ENCODE measurements at regions not wholly inside any gene's neighbourhood (a gene's known extent, or its start where the extent isn't known, plus 50 kb on each side); places are given as distances from the start of the nearest gene placed in this dataset.
A peak's percentile ranks its signal among the peaks of the same experiment; 100 is the strongest.

DNA sequence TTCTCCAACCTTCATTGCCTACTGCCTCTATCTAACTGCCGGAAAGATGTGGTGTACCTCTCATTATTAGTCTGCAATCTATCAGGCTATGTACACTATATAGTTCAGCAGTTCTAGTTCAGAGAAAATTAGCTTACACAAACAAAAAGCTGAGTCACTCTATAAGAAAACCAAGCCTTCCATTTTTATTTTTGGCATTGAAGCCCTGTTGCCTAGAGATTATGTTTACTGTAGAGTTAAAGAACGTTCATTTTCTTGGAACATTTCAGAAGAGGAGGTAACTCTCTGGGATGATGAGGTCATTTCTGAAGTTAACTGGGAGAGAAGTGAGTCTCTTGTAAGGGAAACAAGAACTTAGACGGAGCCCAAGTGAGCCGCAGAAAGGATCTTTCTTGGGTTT, 133.5 kb downstream of the FAM124B start:
- Histone ChIP-seq H3K36me3 (ENCODE audit: control insufficient read depth, insufficient read depth, low read length) (no peaks in the 10 kb centered on the region), H3K9me3 (ENCODE audit: control insufficient read depth, insufficient read depth, low read length) (no peaks in the 10 kb centered on the region), H3K27ac (ENCODE audit: low read depth, low read length) (no peak overlapping the region), H3K27me3 (ENCODE audit: control insufficient read depth, insufficient read depth, low read length) (no peaks in the 10 kb centered on the region), H3K4me1 (ENCODE audit: control insufficient read depth, insufficient read depth, low read length) (no peaks in the 10 kb centered on the region), H3K4me3 (ENCODE audit: low read depth, low read length) (no peak overlapping the region)
- peak in 1 of 6 donors; percentile 45 for DNase-seq (ENCODE audit: low read depth in 4 of 6, low spot score in 6 of 6)
- 47% methylated on average over 2 of the region's 4 CpGs for whole genome bisulfite sequencing (ENCODE audit: insufficient coverage)

DNA sequence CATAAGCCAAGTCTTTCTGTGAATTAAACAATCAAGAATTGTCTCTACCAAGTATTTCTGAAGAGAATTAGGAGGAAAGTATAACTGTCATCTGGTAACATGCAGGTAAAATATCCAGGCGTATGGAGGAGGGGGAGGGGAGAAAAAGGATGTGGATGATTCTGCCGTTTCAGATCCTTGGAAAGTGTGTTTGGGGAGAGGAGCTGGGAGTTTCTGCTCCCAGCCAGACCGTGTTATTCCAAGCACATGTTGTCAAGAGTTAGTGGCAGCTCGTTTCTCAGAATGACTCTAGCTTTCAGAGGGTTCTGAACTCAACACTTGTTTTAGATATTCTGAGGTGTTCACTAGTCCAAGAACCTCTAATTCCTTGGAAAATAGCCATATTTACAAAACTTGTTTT, 137.6 kb downstream of the FAM124B start:
- Histone ChIP-seq H3K4me3 (ENCODE audit: low read depth, low read length) (no peak overlapping the region), H3K27me3 (ENCODE audit: control insufficient read depth, insufficient read depth, low read length) (no peaks in the 10 kb centered on the region), H3K27ac (ENCODE audit: low read depth, low read length) (no peak overlapping the region), H3K9me3 (ENCODE audit: control insufficient read depth, insufficient read depth, low read length) (no peaks in the 10 kb centered on the region), H3K36me3 (ENCODE audit: control insufficient read depth, insufficient read depth, low read length) (no peaks in the 10 kb centered on the region), H3K4me1 (ENCODE audit: control insufficient read depth, insufficient read depth, low read length) (no peaks in the 10 kb centered on the region)
- no peak for DNase-seq (ENCODE audit: low read depth in 4 of 6, low spot score in 6 of 6)
- 52% methylated on average over 4 of the region's 4 CpGs for WGBS (ENCODE audit: insufficient coverage)

DNA sequence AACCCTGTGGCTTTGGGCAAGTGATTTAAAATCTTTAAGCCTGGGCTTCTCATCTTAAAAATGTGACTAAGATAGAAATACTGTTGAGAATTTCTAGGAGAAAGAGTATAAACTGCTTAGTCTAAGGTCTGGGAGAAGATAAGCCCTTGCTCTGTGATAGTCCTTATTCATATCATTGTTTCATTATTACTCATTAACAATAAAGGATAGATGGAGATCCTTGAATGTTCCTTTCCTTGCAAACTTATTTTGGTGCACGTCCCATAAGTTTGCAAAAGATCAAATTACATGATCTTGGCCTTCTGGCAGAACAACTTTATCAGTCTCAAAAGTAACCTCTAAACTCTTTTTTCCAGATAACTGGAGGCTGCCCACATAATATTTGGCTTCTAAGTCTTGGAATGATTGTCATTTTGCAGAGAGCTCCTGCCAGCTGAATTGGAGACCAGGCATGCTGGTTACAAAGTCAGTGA, 138.3 kb downstream of the FAM124B start:
- Histone ChIP-seq H3K4me3 (ENCODE audit: low read depth, low read length) (no peak overlapping the region), H3K4me1 (ENCODE audit: control insufficient read depth, insufficient read depth, low read length) (no peaks in the 10 kb centered on the region), H3K27ac (ENCODE audit: low read depth, low read length) (no peak overlapping the region), H3K27me3 (ENCODE audit: control insufficient read depth, insufficient read depth, low read length) (no peaks in the 10 kb centered on the region), H3K36me3 (ENCODE audit: control insufficient read depth, insufficient read depth, low read length) (no peaks in the 10 kb centered on the region), H3K9me3 (ENCODE audit: control insufficient read depth, insufficient read depth, low read length) (no peaks in the 10 kb centered on the region)
- 50% methylated on average over 1 of the region's 1 CpG for WGBS (ENCODE audit: insufficient coverage)
- DNase-seq (ENCODE audit: low read depth in 4 of 6, low spot score in 6 of 6) = no peak

DNA sequence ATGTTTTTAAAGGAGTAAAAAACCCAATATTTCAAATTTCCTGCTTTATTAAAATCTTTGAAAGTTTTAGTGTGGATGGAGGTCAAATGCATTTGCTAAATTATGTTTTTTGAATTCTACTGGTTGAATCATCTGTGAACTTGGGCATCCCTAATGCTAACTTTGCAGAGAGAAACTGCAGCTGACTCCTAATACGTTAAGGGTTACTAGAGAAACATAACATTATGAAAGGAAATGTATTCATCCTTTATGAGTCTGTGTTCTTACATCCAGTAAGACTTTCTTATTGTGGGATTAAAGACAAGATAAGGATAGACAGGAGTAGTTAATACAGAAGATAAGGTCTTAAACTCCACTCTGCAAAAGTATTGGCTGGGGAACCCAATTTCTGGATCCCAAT, 140.6 kb downstream of the FAM124B start:
- no peaks in the 10 kb centered on the region for H3K27me3 ChIP-seq (ENCODE audit: control insufficient read depth, insufficient read depth, low read length)
- H3K4me1 ChIP-seq (ENCODE audit: control insufficient read depth, insufficient read depth, low read length) = no peaks in the 10 kb centered on the region
- H3K27ac ChIP-seq (ENCODE audit: low read depth, low read length) = no peak overlapping the region
- no peak for DNase-seq (ENCODE audit: low read depth in 4 of 6, low spot score in 6 of 6)
- no peaks in the 10 kb centered on the region for H3K36me3 ChIP-seq (ENCODE audit: control insufficient read depth, insufficient read depth, low read length)
- WGBS (ENCODE audit: insufficient coverage) = no CpG with 5 or more reads among the region's 1 CpG
- H3K9me3 ChIP-seq (ENCODE audit: control insufficient read depth, insufficient read depth, low read length) = no peaks in the 10 kb centered on the region
- no peak overlapping the region for H3K4me3 ChIP-seq (ENCODE audit: low read depth, low read length)

DNA sequence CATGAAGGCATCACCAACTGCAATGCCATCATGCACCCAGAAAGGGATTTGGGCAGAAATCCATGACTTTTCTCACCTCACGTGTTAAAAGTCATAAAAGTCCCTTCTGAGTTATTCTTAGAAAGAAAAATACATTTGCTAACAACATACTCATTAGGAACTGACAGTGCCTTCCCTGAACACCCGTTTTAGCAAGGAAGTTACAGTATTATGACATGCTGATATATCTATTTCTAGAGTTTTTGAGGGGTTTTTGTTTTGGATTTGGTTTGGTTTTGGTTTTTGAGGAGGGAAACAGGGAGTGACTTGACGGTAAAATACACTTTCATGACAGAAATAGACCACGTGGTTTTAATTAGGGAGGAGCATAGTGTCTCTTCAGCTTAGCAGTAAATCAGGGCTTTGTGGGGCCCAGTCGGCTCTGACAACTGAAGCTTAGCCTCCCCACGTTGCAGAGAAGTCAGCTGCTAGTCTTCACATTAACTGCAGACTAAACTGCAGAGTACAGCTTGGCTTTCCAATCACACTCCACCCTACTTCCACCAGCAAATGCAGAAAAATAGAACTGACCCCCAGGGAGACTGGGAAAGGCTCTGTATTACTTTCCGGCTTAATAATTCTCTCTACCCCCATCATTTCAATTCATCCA, 141.4 kb downstream of the FAM124B start:
- no peaks in the 10 kb centered on the region for H3K9me3 ChIP-seq (ENCODE audit: control insufficient read depth, insufficient read depth, low read length)
- H3K27ac ChIP-seq (ENCODE audit: low read depth, low read length) = no peak overlapping the region
- DNase-seq (ENCODE audit: low read depth in 4 of 6, low spot score in 6 of 6) = peak in 2 of 6 donors; percentile 51 to 59
- WGBS (ENCODE audit: insufficient coverage) = 13% methylated on average over 4 of the region's 7 CpGs
- no peaks in the 10 kb centered on the region for H3K36me3 ChIP-seq (ENCODE audit: control insufficient read depth, insufficient read depth, low read length)
- no peak overlapping the region for H3K4me3 ChIP-seq (ENCODE audit: low read depth, low read length)
- H3K4me1 ChIP-seq (ENCODE audit: control insufficient read depth, insufficient read depth, low read length) = no peaks in the 10 kb centered on the region
- H3K27me3 ChIP-seq (ENCODE audit: control insufficient read depth, insufficient read depth, low read length) = no peaks in the 10 kb centered on the region

DNA sequence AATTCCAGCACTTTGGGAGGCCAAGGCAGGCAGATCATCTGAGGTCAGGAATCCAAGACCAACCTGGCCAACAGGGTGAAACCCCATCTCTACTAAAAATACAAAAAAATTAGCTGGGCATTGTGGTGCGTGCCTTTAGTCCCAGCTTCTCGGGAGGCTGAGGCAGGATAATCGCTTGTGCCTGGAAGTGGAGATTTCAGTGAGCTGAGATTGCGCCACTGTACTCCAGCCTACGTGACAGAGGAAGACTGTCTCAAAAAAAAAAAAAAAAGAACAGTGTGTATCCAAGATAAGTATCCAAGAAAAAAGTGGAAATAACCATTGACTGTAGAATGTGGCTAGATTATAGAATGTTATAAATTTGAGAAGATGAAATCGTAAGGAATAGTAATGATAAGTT, 142.1 kb downstream of the FAM124B start:
- Histone ChIP-seq H3K4me1 (ENCODE audit: control insufficient read depth, insufficient read depth, low read length) (no peaks in the 10 kb centered on the region), H3K9me3 (ENCODE audit: control insufficient read depth, insufficient read depth, low read length) (no peaks in the 10 kb centered on the region), H3K27ac (ENCODE audit: low read depth, low read length) (no peak overlapping the region), H3K4me3 (ENCODE audit: low read depth, low read length) (no peak overlapping the region), H3K27me3 (ENCODE audit: control insufficient read depth, insufficient read depth, low read length) (no peaks in the 10 kb centered on the region), H3K36me3 (ENCODE audit: control insufficient read depth, insufficient read depth, low read length) (no peaks in the 10 kb centered on the region)
- 88% methylated on average over 5 of the region's 6 CpGs for WGBS (ENCODE audit: insufficient coverage)
- no peak for DNase-seq (ENCODE audit: low read depth in 4 of 6, low spot score in 6 of 6)

DNA sequence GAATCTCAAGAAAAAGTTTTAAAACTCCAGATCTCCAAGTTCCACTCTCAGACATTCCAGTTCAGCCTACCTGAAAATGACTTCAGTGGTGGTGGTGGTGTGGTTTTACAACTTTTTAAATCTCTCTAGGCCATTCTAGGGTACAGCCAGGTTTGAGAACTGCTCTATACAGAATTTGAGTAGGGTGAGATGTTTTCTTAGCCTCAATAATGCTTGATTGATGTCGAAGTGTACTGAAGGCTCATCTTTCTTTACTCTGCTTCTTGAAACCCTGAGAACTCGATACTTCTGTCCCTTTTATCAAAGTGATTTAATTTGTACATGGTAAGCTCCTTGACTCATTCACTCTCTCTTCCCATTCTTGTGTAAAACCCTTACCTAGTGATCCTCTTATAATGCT, 143.8 kb downstream of the FAM124B start:
- no peak overlapping the region for H3K4me3 ChIP-seq (ENCODE audit: low read depth, low read length)
- H3K36me3 ChIP-seq (ENCODE audit: control insufficient read depth, insufficient read depth, low read length) = no peaks in the 10 kb centered on the region
- no peaks in the 10 kb centered on the region for H3K27me3 ChIP-seq (ENCODE audit: control insufficient read depth, insufficient read depth, low read length)
- no peak overlapping the region for H3K27ac ChIP-seq (ENCODE audit: low read depth, low read length)
- H3K9me3 ChIP-seq (ENCODE audit: control insufficient read depth, insufficient read depth, low read length) = no peaks in the 10 kb centered on the region
- no peak for DNase-seq (ENCODE audit: low read depth in 4 of 6, low spot score in 6 of 6)
- no peaks in the 10 kb centered on the region for H3K4me1 ChIP-seq (ENCODE audit: control insufficient read depth, insufficient read depth, low read length)
- no CpG with 5 or more reads among the region's 2 CpGs for WGBS (ENCODE audit: insufficient coverage)

DNA sequence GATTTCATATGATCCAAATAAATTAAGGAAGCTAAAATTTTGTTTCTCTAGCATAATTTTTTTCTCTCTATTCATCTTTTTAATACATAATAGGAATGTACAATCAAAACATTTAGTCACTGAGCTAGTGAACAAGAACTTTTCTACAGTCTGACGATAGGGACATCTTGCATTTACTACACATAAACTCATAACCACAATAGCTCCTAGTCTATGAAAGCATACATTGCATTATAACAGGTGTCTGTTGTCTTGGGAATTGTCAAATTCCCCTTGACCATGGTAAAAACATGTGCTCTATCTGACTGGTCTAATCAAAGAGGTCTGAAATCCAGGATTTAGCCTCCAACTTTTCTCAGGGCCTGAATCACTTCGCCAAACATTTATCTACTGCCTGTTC, 144.8 kb downstream of the FAM124B start:
- no peak for DNase-seq (ENCODE audit: low read depth in 4 of 6, low spot score in 6 of 6)
- H3K27me3 ChIP-seq (ENCODE audit: control insufficient read depth, insufficient read depth, low read length) = no peaks in the 10 kb centered on the region
- 100% methylated on average over 1 of the region's 2 CpGs for WGBS (ENCODE audit: insufficient coverage)
- H3K36me3 ChIP-seq (ENCODE audit: control insufficient read depth, insufficient read depth, low read length) = no peaks in the 10 kb centered on the region
- no peaks in the 10 kb centered on the region for H3K4me1 ChIP-seq (ENCODE audit: control insufficient read depth, insufficient read depth, low read length)
- H3K4me3 ChIP-seq (ENCODE audit: low read depth, low read length) = no peak overlapping the region
- H3K27ac ChIP-seq (ENCODE audit: low read depth, low read length) = no peak overlapping the region
- no peaks in the 10 kb centered on the region for H3K9me3 ChIP-seq (ENCODE audit: control insufficient read depth, insufficient read depth, low read length)

DNA sequence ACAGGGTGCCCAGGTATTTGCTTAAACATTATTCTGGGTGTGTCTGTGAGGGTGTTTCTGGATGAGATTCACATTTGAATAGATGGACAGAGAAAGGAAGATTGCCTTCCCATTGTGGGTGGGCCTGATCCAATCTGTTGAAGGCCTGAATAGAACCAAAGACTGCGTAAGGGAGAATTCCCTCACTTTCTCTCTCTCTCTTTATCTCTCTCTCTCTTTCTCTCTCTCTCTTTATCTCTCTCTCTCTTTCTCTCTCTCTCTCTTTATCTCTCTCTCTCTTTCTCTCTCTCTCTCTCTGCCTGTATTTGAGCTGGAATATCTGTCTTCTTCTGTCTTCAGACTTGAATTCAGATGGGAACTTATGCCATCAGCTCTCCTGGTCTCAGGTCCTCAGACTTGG, 148.4 kb downstream of the FAM124B start:
- WGBS (ENCODE audit: insufficient coverage) = 71% methylated on average over 1 of the region's 1 CpG
- Histone ChIP-seq H3K27ac (ENCODE audit: low read depth, low read length) (no peak overlapping the region), H3K4me3 (ENCODE audit: low read depth, low read length) (no peak overlapping the region), H3K9me3 (ENCODE audit: control insufficient read depth, insufficient read depth, low read length) (no peaks in the 10 kb centered on the region), H3K36me3 (ENCODE audit: control insufficient read depth, insufficient read depth, low read length) (no peaks in the 10 kb centered on the region), H3K4me1 (ENCODE audit: control insufficient read depth, insufficient read depth, low read length) (no peaks in the 10 kb centered on the region), H3K27me3 (ENCODE audit: control insufficient read depth, insufficient read depth, low read length) (no peaks in the 10 kb centered on the region)
- DNase-seq (ENCODE audit: low read depth in 4 of 6, low spot score in 6 of 6) = no peak

DNA sequence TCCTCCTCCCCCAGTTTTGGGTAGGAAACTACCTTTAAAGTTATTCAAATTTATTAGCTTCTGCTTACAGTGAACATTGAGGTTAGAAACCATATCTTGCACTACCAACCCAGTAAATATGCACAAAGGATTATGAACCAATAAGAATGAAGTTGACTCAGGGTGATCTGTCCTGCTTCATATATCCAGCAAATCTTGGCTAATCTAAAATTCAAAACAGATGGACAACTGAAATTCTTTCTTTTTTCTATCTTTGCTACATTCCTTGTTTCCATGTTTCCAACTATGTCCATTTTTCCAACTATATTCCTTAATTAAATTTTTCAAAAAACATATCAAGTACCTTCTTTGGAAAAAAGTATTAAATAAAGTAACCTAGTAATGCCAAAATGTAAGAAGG, 149.3 kb downstream of the FAM124B start:
- H3K9me3 ChIP-seq (ENCODE audit: control insufficient read depth, insufficient read depth, low read length) = no peaks in the 10 kb centered on the region
- no peak for DNase-seq (ENCODE audit: low read depth in 4 of 6, low spot score in 6 of 6)
- H3K4me1 ChIP-seq (ENCODE audit: control insufficient read depth, insufficient read depth, low read length) = no peaks in the 10 kb centered on the region
- H3K36me3 ChIP-seq (ENCODE audit: control insufficient read depth, insufficient read depth, low read length) = no peaks in the 10 kb centered on the region
- H3K4me3 ChIP-seq (ENCODE audit: low read depth, low read length) = no peak overlapping the region
- H3K27ac ChIP-seq (ENCODE audit: low read depth, low read length) = no peak overlapping the region
- no peaks in the 10 kb centered on the region for H3K27me3 ChIP-seq (ENCODE audit: control insufficient read depth, insufficient read depth, low read length)
